Ovary (tissue), 7 donors: ENCODE measurements at regions not wholly inside any gene's neighbourhood (a gene's known extent, or its start where the extent isn't known, plus 50 kb on each side); places are given as distances from the start of the nearest gene placed in this dataset.

Experiments
- DNase-seq, 5 donors: peaks; one replicate each; pipeline ENCODE4 v3.0.0-alpha.2; 2019 to 2020
- H3K27ac ChIP-seq, 2 donors: fragments of 200-600 bp; one replicate each; pipeline versions ENCODE4 v1.5.1 to v1.8.0; 2019 to 2022
- H3K27me3 ChIP-seq: fragments of 200-600 bp; one replicate; pipeline ENCODE4 v1.8.0; 2022
- H3K36me3 ChIP-seq: fragments of 200-600 bp; sonication (generic); one replicate; pipeline ENCODE4 v1.5.1; 2019
- H3K4me1 ChIP-seq: one replicate; pipeline ENCODE4 v1.8.1; 2013; ENCODE audit warnings: mild to moderate bottlenecking, moderate library complexity; ENCODE audit not compliant: insufficient read depth
- H3K4me3 ChIP-seq: fragments of 200-600 bp; sonication (generic); one replicate; pipeline ENCODE4 v1.5.1; 2017
- H3K9me3 ChIP-seq, 2 donors: fragments of 200-600 bp in 1 of 2; sonication (generic) in 1 of 2; one replicate each; pipeline versions ENCODE4 v1.5.1 to v1.8.1; 2013 to 2019; ENCODE audit warnings: mild to moderate bottlenecking in 1 of 2, moderate library complexity in 1 of 2
- EP300 ChIP-seq: sonication (generic); formaldehyde crosslinking; IDR thresholded peaks from one replicate; pipeline ENCODE4 v1.6.1; 2017; ENCODE audit warnings: antibody characterized with exemption
- POLR2A ChIP-seq: fragments of 450-650 bp; IDR thresholded peaks from one replicate; pipeline ENCODE4 v1.6.1; 2017; ENCODE audit warnings: antibody characterized with exemption, mild to moderate bottlenecking, moderate library complexity
- WGBS, 3 donors: extraction: QIAGEN DNeasy Blood & Tissue Kit in 1 of 3; methylation state at CpG; one replicate each; pipeline versions ENCODE4 v1.1.5 to v1.1.7; 2013 to 2017; 5-methylcytosine and 5-hydroxymethylcytosine counted together
- intact Hi-C, 4 donors: fragments of 100-400 bp; cut with DNase I; formaldehyde crosslinking; loops; one replicate each; pipeline versions ENCODE4 v1.11.0 to v1.15.1; 2022 to 2023
- TF ChIP-seq, protein P1 (sequence below), 3 donors: fragments of 450-650 bp in 2 of 3; fragments of 200-600 bp in 1 of 3; IDR thresholded peaks; one replicate each; pipeline versions ENCODE4 v1.5.1 to v1.8.0; 2016 to 2022; ENCODE audit warnings: antibody characterized with exemption in 3 of 3, mild to moderate bottlenecking in 1 of 3
- donor health status: DM: no; HTN: no; CAD: no; lungs with moderate emphysema.
- donor health status: DM: no; HTN: no; CAD: no.
- donor health status: Bipolar disorder and iron deficiency.
- donor health status: DM: no; HTN: no; CAD: no.
- donor health status: DM: yes; HTN: yes; CAD: no.

DNA sequence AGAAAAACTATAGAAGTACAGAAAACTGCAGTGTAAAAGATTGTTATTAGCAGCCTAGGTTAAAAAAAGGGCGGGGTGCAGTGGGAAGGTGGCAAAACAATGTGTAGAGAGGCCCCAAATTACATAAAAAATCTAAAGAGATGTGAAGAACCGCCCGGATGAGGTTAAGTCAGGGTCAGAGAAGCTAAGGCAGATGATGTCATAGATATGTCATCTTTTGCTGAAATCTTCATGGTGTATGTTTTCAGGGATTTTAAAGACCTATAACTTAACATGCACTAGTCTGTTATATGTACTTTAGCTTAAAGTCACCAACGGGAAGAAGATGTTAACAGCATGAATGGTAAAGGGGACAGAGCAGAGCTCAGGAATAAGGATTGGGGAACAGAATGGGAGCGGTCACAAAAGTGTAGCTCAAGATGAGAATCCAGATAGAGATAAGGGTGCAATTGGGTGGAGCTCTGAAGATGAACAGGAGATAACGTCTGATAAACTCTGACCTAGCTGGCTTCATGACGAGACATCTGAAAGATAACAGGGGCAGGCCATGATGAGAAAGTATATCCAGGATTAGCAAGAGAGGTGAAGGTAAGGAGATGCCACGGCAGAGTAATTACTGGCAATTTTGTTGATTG lies 83.4 kb downstream of the TFAP2A start:
- intact Hi-C loops: no loop called here
- no peak overlapping the region for H3K4me3 ChIP-seq
- DNase-seq: no peak
- H3K27me3 ChIP-seq: no peaks in the 10 kb centered on the region
- no peaks in the 10 kb centered on the region for H3K9me3 ChIP-seq
- H3K36me3 ChIP-seq: no peaks in the 10 kb centered on the region
- no peak overlapping the region for H3K27ac ChIP-seq
- TF ChIP-seq EP300 (no peak), POLR2A (no peak)
- TF ChIP-seq, protein P1, sequence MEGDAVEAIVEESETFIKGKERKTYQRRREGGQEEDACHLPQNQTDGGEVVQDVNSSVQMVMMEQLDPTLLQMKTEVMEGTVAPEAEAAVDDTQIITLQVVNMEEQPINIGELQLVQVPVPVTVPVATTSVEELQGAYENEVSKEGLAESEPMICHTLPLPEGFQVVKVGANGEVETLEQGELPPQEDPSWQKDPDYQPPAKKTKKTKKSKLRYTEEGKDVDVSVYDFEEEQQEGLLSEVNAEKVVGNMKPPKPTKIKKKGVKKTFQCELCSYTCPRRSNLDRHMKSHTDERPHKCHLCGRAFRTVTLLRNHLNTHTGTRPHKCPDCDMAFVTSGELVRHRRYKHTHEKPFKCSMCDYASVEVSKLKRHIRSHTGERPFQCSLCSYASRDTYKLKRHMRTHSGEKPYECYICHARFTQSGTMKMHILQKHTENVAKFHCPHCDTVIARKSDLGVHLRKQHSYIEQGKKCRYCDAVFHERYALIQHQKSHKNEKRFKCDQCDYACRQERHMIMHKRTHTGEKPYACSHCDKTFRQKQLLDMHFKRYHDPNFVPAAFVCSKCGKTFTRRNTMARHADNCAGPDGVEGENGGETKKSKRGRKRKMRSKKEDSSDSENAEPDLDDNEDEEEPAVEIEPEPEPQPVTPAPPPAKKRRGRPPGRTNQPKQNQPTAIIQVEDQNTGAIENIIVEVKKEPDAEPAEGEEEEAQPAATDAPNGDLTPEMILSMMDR (IDR thresholded peaks at IDR 0.05): no peak
- H3K4me1 ChIP-seq: no peaks in the 10 kb centered on the region
- 52 to 61% (median 53%) methylated on average over 8 of the region's 8 CpGs for whole genome bisulfite sequencing, 3 donors

DNA sequence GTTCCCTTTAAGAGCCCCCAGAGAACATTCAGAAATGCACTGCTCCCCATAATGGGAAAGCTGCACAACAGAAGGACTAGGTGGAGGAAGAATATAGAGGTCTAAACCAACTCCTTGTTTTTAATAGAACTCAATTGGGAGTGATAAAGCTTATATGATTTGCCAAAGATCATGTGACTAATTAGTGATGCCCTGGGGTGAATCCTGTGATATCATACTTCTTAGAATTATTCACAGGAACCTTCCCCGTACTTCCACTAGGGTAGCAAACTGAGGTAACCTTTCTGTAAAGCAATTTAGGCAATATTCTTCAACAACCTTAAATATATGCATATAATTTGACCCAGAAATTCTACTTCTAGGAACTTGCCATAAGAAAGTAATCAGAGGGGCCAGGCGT lies 84.4 kb downstream of the TFAP2A start:
- no peaks in the 10 kb centered on the region for H3K4me1 ChIP-seq
- no peak overlapping the region for H3K4me3 ChIP-seq
- no peaks in the 10 kb centered on the region for H3K27me3 ChIP-seq
- TF ChIP-seq POLR2A: no peak
- DNase-seq: no peak
- H3K27ac ChIP-seq: no peak overlapping the region
- 56 to 69% (median 63%) methylated on average over 2 of the region's 2 CpGs for WGBS, 3 donors
- no peaks in the 10 kb centered on the region for H3K9me3 ChIP-seq
- intact Hi-C loops: no loop called here
- H3K36me3 ChIP-seq: no peaks in the 10 kb centered on the region

DNA sequence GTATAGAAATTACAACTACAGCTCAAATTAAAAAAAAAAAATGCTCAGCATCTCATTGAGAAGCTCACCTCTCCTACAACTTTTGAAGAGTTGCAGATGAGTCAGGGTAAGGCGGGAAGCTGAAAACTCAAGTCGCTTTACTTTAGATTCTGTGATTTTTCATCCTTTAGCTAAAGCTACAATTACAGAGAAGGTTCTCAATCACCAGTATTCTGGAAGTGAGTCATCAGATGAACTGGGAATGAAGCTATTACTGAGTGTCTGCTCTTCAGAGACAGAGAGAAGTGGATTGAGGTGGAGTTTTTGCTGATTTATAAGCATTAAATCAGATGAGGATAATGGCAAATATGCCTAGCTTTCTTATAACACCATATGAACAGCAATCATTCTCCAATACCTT lies 91.9 kb downstream of the TFAP2A start:
- intact Hi-C loops: no loop called here
- 84 to 89% (median 88%) methylated on average over 2 of the region's 2 CpGs for WGBS, 3 donors
- no peak for TF ChIP-seq EP300
- TF ChIP-seq, protein P1 (IDR thresholded peaks at IDR 0.05): no peak
- no peak for TF ChIP-seq POLR2A

DNA sequence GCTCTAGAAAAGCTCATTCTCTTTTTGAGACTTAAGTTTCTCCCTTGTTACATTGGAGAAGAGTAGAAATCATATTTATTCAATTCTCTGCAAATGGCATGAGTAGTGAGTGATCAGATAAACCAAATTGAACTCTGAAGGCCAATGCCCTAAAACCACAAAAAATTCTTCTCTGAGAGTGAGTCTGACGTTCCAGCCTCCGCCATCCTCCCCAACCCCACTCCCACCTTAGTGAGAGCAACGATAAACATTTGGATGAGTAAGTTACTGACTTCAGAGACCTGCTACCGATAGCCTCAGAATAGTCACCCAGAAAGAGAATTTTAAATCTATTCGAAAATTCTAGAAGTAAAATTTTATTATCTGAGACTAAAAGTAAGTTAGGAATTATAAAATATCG lies 94.6 kb downstream of the TFAP2A start:
- no peaks in the 10 kb centered on the region for H3K27me3 ChIP-seq
- WGBS, 3 donors: 50 to 71% (median 61%) methylated on average over 6 of the region's 6 CpGs
- DNase-seq: no peak
- intact Hi-C loops: no loop called here
- TF ChIP-seq, protein P1 (IDR thresholded peaks at IDR 0.05): no peak
- TF ChIP-seq EP300 (no peak), POLR2A (no peak)
- H3K36me3 ChIP-seq: no peaks in the 10 kb centered on the region
- no peaks in the 10 kb centered on the region for H3K4me1 ChIP-seq
- H3K4me3 ChIP-seq: no peak overlapping the region
- no peak overlapping the region for H3K27ac ChIP-seq
- H3K9me3 ChIP-seq: no peaks in the 10 kb centered on the region

More for the DNA sequence above, 91.9 kb downstream of the TFAP2A start:
- Histone ChIP-seq H3K9me3 (no peaks in the 10 kb centered on the region), H3K4me3 (no peak overlapping the region), H3K27ac (no peak overlapping the region), H3K36me3 (no peaks in the 10 kb centered on the region), H3K4me1 (no peaks in the 10 kb centered on the region), H3K27me3 (no peaks in the 10 kb centered on the region)
- no peak for DNase-seq

DNA sequence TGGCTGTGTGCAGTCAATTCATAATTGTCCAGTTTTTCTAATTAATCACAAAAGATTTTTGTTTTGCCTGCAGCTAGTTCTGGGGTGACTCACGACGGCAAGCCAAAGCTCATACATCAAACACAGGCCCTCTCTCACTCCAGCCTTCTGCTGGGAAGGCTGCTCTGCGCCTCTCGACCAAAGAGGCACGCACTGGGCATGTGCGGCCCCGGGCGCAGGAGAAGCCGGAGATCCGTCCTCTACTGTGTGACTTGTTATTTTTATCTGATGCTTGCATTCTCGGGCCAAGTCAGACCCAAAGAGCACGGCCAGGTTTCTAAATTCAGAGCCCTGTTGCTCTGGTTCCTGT lies 98.5 kb downstream of the TFAP2A start:
- no peaks in the 10 kb centered on the region for H3K9me3 ChIP-seq
- no peak overlapping the region for H3K4me3 ChIP-seq
- intact Hi-C loops: no loop called here
- no peak for DNase-seq
- no peaks in the 10 kb centered on the region for H3K4me1 ChIP-seq
- WGBS, 3 donors: 45 to 54% (median 48%) methylated on average over 12 of the region's 12 CpGs
- H3K27ac ChIP-seq: no peak overlapping the region
- no peak for TF ChIP-seq EP300
- TF ChIP-seq POLR2A: no peak
- TF ChIP-seq, protein P1 (IDR thresholded peaks at IDR 0.05): no peak
- H3K27me3 ChIP-seq: no peaks in the 10 kb centered on the region
- H3K36me3 ChIP-seq: no peaks in the 10 kb centered on the region
